ENCODE measurements at regions not wholly inside any gene's neighbourhood (a gene's known extent, or its start where the extent isn't known, plus 50 kb on each side); places are given as distances from the start of the nearest gene placed in this dataset.

DNA sequence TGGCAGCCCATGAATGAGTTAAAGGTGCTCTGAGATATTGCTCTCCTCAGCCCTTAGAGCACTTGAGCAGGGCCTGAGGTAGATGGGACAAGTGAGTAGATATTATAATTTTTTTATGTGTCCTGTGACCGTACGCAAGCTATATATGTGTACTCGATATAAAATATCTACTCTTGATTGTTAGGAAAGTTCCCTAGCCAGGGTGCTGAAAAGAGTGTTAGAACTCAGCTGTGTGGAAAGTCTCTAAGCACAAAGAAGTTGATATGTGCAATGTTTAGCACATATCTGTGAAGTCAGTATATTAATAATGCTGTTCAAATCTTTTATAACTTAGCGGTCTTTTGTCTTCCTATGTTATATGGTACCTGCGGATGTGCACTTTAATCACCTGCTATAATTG, 114.6 kb upstream of the PLD5 start:
- TF ChIP-seq CTCF (conservative IDR thresholded peaks at IDR 0.05 in 1 of 2, IDR thresholded peaks at IDR 0.05 in 1 of 2; ENCODE audit: low read depth in 1 of 2, low read length in 2 of 2) (no peak), EZH2 (IDR thresholded peaks at IDR 0.05; ENCODE audit: low read length, missing control alignments) (no peak)
